GM12878 (cell line): ENCODE measurements at regions not wholly inside any gene's neighbourhood (a gene's known extent, or its start where the extent isn't known, plus 50 kb on each side); places are given as distances from the start of the nearest gene placed in this dataset.

ENCODE experiments used
- HDAC6 ChIP-seq: fragments of 200-600 bp; sonication (generic); IDR thresholded peaks from one replicate; pipeline ENCODE4 v1.8.0; 2017; ENCODE audit warnings: antibody characterized with exemption; ENCODE audit not compliant: unreplicated experiment
- MYC ChIP-seq: IDR thresholded peaks from 2 replicates; pipeline ENCODE4 v1.6.1; 2011; ENCODE audit warnings: mild to moderate bottlenecking, low read length, moderate library complexity, inconsistent platforms; ENCODE audit not compliant: insufficient read depth, insufficient replicate concordance, insufficient read length, severe bottlenecking
- TF ChIP-seq, protein P1 (sequence below): IDR thresholded peaks from 2 replicates; pipeline ENCODE4 v1.6.1; 2011; ENCODE audit warnings: low read depth, mild to moderate bottlenecking, low read length, moderate library complexity, borderline replicate concordance; ENCODE audit errors: extremely low read depth
- TF ChIP-seq, protein P2 (sequence below): IDR thresholded peaks from 2 replicates; pipeline ENCODE4 v1.6.1; 2011; ENCODE audit warnings: borderline replicate concordance, low read depth, mild to moderate bottlenecking, moderate library complexity, mixed read lengths, low read length; ENCODE audit not compliant: insufficient read depth; ENCODE audit errors: extremely low read length

DNA sequence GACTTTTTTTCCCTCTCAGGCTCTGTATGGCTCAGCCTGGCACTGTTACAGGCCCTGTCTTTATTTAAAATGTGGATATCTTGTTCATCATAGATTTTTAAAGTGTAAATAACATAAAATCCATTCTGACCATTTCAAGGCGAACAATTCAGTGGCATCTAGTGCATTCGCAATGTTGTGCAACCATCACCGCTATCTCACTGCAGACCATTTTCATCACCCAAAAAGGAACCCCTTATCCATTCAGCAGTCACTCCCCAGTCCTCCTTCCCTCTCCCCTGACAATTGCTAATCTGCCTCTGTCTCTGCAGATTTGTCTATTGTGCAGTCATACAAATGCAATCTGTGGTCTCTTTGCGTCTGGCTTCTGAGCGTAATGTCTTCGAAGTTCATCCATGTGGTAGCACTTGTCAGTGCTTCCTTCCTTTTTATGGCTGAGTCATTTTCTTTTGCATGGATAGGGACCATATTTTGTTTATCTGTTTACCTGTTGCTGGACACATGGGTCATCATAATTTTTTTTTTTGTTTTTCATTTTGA lies 148.8 kb upstream of the LHX5 start:
- TF ChIP-seq, protein P1, sequence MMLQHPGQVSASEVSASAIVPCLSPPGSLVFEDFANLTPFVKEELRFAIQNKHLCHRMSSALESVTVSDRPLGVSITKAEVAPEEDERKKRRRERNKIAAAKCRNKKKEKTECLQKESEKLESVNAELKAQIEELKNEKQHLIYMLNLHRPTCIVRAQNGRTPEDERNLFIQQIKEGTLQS, result no peak
- TF ChIP-seq MYC (no peak), HDAC6 (no peak)
- TF ChIP-seq, protein P2, sequence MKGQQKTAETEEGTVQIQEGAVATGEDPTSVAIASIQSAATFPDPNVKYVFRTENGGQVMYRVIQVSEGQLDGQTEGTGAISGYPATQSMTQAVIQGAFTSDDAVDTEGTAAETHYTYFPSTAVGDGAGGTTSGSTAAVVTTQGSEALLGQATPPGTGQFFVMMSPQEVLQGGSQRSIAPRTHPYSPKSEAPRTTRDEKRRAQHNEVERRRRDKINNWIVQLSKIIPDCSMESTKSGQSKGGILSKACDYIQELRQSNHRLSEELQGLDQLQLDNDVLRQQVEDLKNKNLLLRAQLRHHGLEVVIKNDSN, result no peak
